AG09309 (cell line): ENCODE measurements at regions not wholly inside any gene's neighbourhood (a gene's known extent, or its start where the extent isn't known, plus 50 kb on each side); places are given as distances from the start of the nearest gene placed in this dataset.
A peak's percentile ranks its signal among the peaks of the same experiment; 100 is the strongest.

Experiments used
- DNase-seq: peaks from one replicate; pipeline ENCODE4 v3.0.0-alpha.2; 2010; ENCODE audit warnings: low read depth
- H3K4me3 ChIP-seq: 2 replicates; pipeline ENCODE4 v1.5.1; 2011; ENCODE audit warnings: mild to moderate bottlenecking, low read depth, low read length, moderate library complexity; ENCODE audit not compliant: control insufficient read depth
- TF ChIP-seq, protein P1 (sequence below): IDR thresholded peaks from 2 replicates; pipeline ENCODE4 v1.5.1; 2011; ENCODE audit warnings: mild to moderate bottlenecking, low read depth, low read length, inconsistent platforms; ENCODE audit not compliant: insufficient read depth, control insufficient read depth; ENCODE audit errors: missing control alignments

DNA sequence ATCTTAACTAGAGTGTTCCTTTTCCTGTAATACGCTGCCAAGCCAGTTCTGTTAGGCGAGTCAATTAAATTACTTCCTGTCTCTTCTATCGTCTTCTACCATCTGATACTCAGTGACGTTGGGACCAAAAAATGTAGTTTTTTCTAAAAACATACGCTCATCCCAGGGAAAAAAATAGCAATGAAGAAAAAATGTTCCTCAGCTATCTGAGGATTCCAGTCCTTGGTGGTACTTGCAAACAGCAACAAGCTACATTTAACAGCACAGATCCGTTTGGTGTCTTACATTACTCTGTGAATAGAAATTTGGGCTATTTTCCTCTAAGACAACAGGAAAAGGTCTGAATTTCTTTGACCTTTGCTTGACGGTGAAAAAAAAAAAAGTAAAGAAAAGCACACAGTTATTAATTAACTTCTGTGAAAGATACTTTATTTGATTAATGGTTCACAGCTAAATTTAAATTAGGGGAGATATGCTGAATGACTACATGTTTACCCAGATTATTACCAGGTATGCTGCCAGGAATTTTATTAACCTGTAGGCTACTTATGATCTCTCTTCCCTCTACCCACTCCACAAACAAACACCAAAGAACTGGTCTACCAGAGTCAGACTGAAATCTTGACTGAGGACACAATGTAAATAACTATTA, 254.4 kb upstream of the ZPLD1 start:
- TF ChIP-seq, protein P1, sequence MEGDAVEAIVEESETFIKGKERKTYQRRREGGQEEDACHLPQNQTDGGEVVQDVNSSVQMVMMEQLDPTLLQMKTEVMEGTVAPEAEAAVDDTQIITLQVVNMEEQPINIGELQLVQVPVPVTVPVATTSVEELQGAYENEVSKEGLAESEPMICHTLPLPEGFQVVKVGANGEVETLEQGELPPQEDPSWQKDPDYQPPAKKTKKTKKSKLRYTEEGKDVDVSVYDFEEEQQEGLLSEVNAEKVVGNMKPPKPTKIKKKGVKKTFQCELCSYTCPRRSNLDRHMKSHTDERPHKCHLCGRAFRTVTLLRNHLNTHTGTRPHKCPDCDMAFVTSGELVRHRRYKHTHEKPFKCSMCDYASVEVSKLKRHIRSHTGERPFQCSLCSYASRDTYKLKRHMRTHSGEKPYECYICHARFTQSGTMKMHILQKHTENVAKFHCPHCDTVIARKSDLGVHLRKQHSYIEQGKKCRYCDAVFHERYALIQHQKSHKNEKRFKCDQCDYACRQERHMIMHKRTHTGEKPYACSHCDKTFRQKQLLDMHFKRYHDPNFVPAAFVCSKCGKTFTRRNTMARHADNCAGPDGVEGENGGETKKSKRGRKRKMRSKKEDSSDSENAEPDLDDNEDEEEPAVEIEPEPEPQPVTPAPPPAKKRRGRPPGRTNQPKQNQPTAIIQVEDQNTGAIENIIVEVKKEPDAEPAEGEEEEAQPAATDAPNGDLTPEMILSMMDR = no peak
- no peak overlapping the region for H3K4me3 ChIP-seq
- peak; percentile 89 for DNase-seq

GRCh38 chr3:102181175-102181920, 253.5 kb upstream of the ZPLD1 start:
- DNase-seq = peak; percentile 75
- no peak overlapping the region for H3K4me3 ChIP-seq
- TF ChIP-seq, protein P1 = no peak

DNA sequence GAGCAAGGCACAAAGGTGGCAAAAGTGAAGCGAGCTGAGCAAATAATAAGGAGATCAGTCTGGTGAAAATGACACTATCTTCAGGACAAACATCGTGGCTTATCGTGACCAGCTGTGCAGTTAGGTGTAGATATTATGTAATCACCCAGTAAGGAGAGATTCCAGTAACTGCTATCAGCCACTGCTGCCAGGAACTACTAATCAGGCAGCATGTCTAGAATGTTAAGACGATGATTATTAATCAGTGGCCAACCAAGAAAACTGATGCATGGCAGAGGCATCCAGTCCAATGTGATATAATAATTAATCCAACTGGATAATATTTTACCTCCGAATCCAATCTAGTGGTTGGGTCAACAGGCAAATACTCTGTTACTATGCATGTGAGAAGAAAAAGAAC, 252.7 kb upstream of the ZPLD1 start:
- H3K4me3 ChIP-seq = no peak overlapping the region
- TF ChIP-seq, protein P1 = no peak
- no peak for DNase-seq

DNA sequence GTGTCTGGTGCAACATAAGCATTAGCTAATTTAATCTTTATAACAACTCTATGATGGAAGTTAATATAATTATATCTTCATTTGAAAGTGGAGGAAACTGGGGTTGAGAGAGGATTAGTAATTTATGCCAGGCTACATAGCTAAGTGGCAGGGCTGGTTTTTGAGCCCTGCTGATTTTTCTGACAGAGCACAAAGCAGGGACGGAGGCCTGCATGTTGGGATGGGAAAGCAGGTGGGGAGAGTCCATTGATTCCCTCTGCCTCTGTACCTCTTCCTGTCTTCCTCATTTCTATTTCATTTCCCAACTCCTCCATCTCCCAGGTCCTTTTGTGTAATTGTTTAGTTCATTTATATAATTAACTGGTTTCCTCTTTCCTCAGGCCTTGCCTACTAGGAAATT, 251.6 kb upstream of the ZPLD1 start:
- TF ChIP-seq, protein P1 = no peak
- DNase-seq = no peak

GRCh38 chr3:102183623-102184022, 251.2 kb upstream of the ZPLD1 start:
- TF ChIP-seq, protein P1 = no peak

More for the DNA sequence above, 251.6 kb upstream of the ZPLD1 start:
- H3K4me3 ChIP-seq = no peak overlapping the region

DNA sequence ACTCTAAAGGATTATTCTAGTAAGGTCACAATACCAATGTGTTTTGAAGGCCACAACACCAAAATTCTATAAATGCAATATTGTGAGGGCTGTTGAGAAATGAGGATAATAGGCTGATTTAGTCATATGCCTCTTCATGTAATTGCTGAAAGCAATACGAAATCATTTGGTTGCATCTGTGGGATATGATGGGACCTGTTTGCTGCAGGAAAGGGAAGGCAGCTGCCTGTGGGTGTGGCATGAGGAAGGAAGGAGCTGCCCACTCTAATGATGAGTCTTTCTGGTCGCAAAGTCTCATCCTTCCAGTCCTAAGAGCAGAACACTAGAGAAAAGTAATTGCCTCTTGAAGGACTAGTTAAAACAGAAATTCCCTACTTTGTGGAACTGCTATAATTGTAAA, 245.3 kb upstream of the ZPLD1 start:
- H3K4me3 ChIP-seq = no peak overlapping the region
- TF ChIP-seq, protein P1 = no peak
- DNase-seq = no peak

More at GRCh38 chr3:102183623-102184022, 251.2 kb upstream of the ZPLD1 start:
- no peak overlapping the region for H3K4me3 ChIP-seq
- DNase-seq = no peak
